GM18511 (cell line): ENCODE measurements at regions not wholly inside any gene's neighbourhood (a gene's known extent, or its start where the extent isn't known, plus 50 kb on each side); places are given as distances from the start of the nearest gene placed in this dataset.
A peak's percentile ranks its signal among the peaks of the same experiment; 100 is the strongest.

ENCODE experiments used
- ATAC-seq: cut with Tn5 transposase; IDR thresholded peaks from one replicate; pipeline ENCODE4 v1.9.1; 2021; ENCODE audit warnings: mild to moderate bottlenecking, moderate library complexity; ENCODE audit not compliant: unreplicated experiment

- no peak for ATAC-seq
Measured at GRCh38 chr4:152269448-152270191, 266.3 kb downstream of the FBXW7 start.

GRCh38 chr4:152267811-152268210 lies 268.1 kb downstream of the FBXW7 start:
- ATAC-seq, result no peak

GRCh38 chr4:152266831-152267480 lies 268.9 kb downstream of the FBXW7 start:
- ATAC-seq, result no peak

GRCh38 chr4:152265149-152265621 lies 270.7 kb downstream of the FBXW7 start:
- no peak for ATAC-seq

- ATAC-seq, result no peak
Measured at GRCh38 chr4:152264106-152264505, 271.8 kb downstream of the FBXW7 start.

DNA sequence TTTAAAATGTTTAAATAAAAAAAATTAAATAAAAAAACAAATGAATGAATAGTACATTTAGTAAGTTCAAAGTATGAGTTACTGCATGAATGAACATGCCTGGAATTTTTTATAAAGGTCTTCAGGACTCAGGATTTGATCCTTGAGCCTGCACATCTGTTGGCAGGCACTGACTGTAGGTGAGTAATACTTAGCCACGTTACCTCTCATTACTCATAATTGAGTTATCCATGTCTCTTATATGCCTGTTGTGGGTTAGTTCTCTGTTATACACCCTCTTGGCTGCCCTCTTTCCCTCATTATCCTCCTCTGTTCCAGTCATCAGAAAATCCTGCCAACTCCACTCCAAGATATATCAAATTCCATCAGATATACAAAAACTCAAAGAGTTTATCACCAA lies 276.0 kb downstream of the FBXW7 start:
- ATAC-seq, result no peak

GRCh38 chr4:152258804-152259708 lies 276.8 kb downstream of the FBXW7 start:
- no peak for ATAC-seq

DNA sequence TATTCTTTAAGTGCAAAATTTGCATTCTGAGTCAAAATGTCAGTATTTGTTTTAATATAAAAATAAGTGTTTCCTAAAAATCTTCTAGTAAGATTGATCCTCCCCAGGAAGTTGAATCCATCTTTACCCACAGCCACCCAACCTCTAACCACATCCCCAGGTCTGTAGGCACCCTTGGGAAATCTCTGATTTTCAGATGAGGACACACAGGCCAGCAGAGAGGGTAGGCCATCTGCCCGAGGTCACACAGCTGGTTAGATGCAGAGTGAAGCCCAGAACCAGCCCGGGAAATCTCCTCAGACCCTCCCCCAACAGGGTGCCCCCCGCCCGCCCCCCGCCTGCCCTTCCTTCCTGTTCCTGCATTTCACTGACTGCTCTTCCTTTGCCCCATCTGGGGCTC lies 277.5 kb downstream of the FBXW7 start:
- ATAC-seq, result no peak

DNA sequence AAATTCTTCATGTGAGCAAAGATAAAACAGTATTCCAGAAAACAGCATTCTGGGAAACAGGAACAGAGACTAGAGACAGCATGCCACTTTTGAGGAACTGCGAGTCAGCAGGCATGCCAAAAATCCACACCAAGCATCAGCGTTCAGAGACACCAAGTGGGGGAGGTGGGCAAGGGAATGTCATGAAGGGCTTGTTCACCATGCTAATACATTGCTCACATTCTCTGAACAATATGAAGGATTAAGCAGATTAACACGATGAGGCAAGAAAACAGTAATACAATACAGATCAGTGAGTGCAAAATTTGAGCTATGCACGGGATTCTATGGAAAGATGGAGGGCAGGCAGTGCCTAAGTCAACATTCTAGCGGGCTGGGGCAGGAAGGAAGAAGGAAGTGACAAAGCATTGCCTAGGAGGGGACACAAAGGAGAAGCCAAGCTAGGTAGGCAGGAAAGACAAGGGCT lies 278.3 kb downstream of the FBXW7 start:
- no peak for ATAC-seq

DNA sequence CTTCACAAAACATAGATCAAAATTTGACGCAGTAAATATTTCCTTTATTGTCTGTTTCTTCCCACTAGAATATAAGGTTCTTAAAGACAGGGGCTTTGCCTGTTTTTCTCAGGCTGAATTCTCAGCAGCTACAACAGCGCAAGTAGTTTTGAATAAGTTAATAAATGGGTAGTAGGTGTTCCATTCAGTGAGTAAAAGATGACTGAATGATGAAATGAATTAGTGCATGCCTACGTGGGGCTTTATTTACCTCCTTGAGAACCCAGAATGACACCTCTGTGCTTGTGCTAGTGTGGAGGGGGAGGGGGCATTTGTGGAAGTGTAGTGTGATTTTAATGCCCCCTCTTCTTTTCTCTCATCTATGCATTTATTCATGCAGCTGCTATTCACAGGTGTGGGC lies 278.9 kb downstream of the FBXW7 start:
- no peak for ATAC-seq

DNA sequence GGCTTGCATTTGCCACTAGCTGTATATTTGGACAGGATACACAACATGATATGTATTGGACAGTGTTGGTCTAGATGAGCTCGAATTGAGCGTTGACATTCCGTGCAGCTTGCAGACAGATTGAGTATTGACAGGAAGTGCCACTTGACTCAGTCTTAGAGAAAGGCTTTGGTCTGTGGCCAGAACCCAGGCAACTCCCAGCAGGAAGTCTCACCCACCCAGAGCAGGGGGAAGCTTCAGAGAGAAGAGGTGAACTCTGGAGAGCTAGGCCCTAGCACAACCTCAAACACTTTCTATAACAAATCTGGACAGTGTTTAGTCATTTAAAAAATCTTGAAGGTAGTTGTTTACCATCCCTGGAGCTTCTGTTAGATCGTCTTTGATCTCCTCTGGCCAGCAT lies 280.5 kb downstream of the FBXW7 start:
- peak; percentile 92 for ATAC-seq

DNA sequence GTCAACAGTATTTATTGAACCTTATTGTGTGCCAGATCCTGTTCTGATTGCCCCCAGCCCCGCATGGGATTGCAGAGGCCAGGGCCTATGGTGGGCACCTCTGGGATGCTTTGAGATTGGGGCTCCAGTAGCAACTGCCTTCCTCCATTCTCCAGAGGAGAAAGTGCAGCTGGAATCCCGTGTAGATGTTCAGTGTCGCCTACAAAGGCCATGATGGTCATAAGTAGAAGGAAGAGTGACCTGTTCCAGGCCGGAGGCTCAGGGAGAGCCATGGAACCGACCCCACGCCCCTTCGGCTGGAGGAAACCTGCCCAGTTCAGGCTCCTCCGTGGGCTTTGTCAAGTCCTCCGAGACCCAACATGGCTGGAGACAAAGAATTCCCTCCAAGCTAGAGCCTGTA lies 287.5 kb downstream of the FBXW7 start:
- no peak for ATAC-seq

- ATAC-seq, result no peak
Measured at GRCh38 chr4:152247271-152247975, 288.5 kb downstream of the FBXW7 start.

GRCh38 chr4:152246659-152247058 lies 289.2 kb downstream of the FBXW7 start:
- no peak for ATAC-seq

DNA sequence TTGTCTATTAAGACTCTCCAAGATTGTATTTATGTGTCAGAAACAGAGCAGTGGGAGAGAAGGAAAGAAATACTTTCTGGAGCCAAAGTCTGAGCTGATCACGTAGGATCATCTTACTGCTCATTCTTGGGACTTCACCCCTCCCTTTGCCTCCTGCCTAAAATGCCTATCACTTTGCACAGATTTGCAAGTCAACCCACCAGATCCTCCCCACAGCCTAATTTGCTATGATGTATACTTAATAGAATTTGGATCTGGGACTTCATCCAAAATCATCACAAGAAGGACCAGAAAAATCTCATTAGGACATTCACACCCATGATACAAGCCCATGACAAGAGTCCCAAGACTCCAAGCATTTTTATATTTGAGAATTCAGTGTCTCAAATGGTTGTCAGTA lies 290.2 kb downstream of the FBXW7 start:
- no peak for ATAC-seq

GRCh38 chr4:152244659-152245058 lies 291.2 kb downstream of the FBXW7 start:
- ATAC-seq, result no peak

DNA sequence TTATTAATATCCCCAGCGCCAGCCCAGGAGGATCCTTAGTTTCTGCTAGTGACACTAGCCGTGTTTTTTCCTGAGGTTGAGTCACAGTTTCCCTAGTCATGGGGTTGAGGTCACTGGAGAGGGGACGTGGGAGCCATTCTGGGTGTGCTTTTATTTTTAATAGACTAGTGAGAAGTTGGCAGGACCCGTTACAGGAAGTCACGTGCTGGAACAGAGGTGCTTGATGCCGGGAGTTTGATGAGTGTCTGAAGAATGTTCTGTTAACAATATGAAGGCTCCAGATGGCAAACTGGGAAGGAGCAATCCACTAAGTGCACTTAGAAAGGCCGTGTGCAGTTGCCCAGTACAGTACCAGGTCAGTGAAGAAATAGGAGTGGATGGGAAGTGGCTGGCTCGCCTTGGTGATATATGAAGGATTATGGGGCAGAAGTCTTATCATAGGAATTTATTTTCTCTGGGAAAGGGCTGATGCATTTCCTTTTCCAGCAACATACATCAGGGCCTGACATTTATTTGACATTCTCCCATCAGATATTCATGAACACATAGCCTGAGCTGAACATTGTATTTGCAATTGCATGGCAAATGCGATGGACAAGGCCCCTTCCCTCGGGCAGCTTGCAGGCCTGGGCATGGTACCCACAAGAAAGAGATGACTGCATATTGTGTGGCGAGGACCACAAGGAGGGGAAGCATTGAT lies 291.8 kb downstream of the FBXW7 start:
- no peak for ATAC-seq

DNA sequence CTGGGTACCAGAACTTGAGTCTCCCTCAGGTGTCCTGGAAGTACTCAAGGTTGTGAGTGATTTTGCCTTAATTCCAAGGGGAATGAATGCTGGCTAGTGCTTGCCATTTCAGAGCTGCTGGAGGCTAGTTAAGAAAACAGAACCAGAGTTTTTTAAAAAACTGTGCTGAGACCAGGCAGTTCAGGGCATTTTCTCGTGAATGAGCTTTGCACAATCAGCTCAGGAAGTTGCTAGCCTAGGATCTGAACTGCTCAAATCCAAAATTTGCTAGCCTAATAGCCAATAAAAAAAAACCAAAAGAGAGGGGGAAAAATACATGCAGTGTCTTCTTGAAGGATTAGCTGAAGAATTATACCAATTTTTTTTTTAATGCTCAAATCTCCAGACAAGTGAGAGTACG lies 292.7 kb downstream of the FBXW7 start:
- ATAC-seq, result no peak

DNA sequence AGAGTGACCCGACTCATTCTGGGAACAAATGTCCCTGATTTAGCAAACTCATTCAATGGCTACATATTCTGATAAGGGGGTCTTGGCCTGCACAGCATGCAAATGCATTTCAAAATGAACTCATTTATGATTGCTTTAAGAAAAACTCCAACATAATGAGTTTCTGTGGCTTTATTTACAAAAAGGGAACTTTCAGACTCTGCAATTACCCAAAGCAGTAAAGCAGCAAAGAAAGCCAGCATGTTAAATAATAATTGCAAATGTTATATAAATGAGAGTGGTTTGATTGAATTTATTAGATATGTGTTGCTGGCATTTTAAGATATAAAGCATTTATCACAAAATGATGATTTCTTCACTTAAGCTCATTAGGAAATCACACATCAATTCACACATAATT lies 295.7 kb downstream of the FBXW7 start:
- ATAC-seq, result no peak

GRCh38 chr4:152239216-152239615 lies 296.7 kb downstream of the FBXW7 start:
- no peak for ATAC-seq
